ENCODE measurements at regions not wholly inside any gene's neighbourhood (a gene's known extent, or its start where the extent isn't known, plus 50 kb on each side); places are given as distances from the start of the nearest gene placed in this dataset.
"Not testable (repeated sequence)": the region's sequence is repeated elsewhere in the genome, so short reads cannot be mapped to it uniquely, and the experiment has no call there.

DNA sequence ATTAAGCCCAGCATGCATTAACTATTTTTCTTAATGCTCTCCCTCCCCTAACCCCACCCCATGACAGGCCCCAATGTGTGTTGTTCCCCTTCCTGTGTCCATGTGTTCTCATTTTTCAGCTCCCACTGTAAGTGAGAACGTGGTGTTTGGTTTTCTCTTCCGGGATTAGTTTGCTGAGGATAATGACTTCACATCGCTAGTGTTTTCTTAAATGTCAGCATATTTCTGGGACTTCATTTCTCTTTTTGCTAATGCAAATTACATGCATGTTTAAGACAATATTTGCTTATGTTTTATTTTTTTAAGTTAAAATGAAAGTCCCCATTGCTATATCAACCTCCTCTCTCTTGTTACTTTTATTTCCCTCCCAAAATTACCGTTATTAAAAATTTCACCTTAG, 733.3 kb upstream of the DEFB115 start:
- H3K27me3 ChIP-seq (ENCODE audit: control insufficient read depth, insufficient read depth, low read length); H3K4me2 ChIP-seq (ENCODE audit: extremely low read depth, insufficient read depth, low read length); H3K4me3 ChIP-seq (replicated peaks in 1 of 4; ENCODE audit: control extremely low read depth in 1 of 4, insufficient read depth in 1 of 4, low read depth in 3 of 4, low read length in 4 of 4); H3K9me3 ChIP-seq (ENCODE audit: control insufficient read depth, insufficient read depth, low read depth, low read length); H3K36me3 ChIP-seq (ENCODE audit: control insufficient read depth, insufficient read depth, low read length); H3K9ac ChIP-seq (ENCODE audit: insufficient read depth, low read length); H2AFZ ChIP-seq (ENCODE audit: low read length); H3K27ac ChIP-seq (ENCODE audit: insufficient read depth, low read length); H3K4me1 ChIP-seq (ENCODE audit: control insufficient read depth, extremely low read depth, insufficient read depth, low read length); H3K79me2 ChIP-seq (ENCODE audit: control insufficient read depth, insufficient read depth, low read length); DNase-seq (ENCODE audit: low read depth in 2 of 2); H4K20me1 ChIP-seq (ENCODE audit: control insufficient read depth, extremely low read depth, insufficient read depth, low read length): not testable (repeated sequence)

DNA sequence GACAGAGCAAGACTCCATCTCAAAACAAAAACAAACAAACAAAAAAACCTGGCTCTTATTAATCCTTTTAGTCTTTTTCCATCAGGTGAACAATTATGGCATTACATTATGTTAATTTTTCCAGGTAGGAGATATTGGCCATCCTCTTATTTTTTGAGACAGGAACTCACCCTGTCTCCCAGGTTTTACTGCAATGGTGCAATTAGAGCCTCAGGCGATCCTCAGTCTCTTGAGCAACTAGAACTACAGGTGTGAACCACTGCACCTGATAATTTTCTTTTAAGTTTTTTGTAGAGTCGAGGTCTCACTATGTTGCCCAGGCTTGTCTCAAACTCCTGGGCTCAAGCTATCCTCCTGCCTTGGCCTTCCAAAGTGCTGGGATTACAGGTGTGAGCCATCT, 732.7 kb upstream of the DEFB115 start:
- H3K4me3 ChIP-seq (replicated peaks in 1 of 4; ENCODE audit: control extremely low read depth in 1 of 4, insufficient read depth in 1 of 4, low read depth in 3 of 4, low read length in 4 of 4); H3K9ac ChIP-seq (ENCODE audit: insufficient read depth, low read length); H3K9me3 ChIP-seq (ENCODE audit: control insufficient read depth, insufficient read depth, low read depth, low read length); H4K20me1 ChIP-seq (ENCODE audit: control insufficient read depth, extremely low read depth, insufficient read depth, low read length); H3K27me3 ChIP-seq (ENCODE audit: control insufficient read depth, insufficient read depth, low read length); H2AFZ ChIP-seq (ENCODE audit: low read length); H3K36me3 ChIP-seq (ENCODE audit: control insufficient read depth, insufficient read depth, low read length); H3K4me2 ChIP-seq (ENCODE audit: extremely low read depth, insufficient read depth, low read length); H3K27ac ChIP-seq (ENCODE audit: insufficient read depth, low read length); DNase-seq (ENCODE audit: low read depth in 2 of 2); H3K4me1 ChIP-seq (ENCODE audit: control insufficient read depth, extremely low read depth, insufficient read depth, low read length); H3K79me2 ChIP-seq (ENCODE audit: control insufficient read depth, insufficient read depth, low read length): not testable (repeated sequence)

DNA sequence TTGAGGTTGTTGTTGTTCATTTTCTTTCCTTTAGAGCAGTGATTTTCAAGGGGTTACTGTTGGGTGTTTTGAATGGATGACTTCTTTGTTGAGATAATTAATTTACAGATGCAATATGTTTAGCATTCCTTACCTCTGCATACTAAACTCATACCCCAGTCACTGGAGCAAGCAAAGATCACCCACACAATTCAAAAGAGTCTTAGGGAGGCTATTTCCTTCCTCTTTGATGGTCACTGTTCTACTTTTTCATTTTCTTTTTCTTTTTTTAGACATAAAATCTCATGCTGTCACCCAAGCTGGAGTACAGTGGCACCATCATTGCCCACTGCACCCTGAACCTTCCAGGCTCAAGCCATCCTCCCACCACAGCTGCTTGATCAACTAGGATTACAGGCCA, 723.8 kb upstream of the DEFB115 start:
- not testable (repeated sequence) for H3K36me3 ChIP-seq (ENCODE audit: control insufficient read depth, insufficient read depth, low read length); H3K4me1 ChIP-seq (ENCODE audit: control insufficient read depth, extremely low read depth, insufficient read depth, low read length); DNase-seq (ENCODE audit: low read depth in 2 of 2); H3K4me2 ChIP-seq (ENCODE audit: extremely low read depth, insufficient read depth, low read length); H3K27me3 ChIP-seq (ENCODE audit: control insufficient read depth, insufficient read depth, low read length); H3K9ac ChIP-seq (ENCODE audit: insufficient read depth, low read length); H3K79me2 ChIP-seq (ENCODE audit: control insufficient read depth, insufficient read depth, low read length); H3K4me3 ChIP-seq (replicated peaks in 1 of 4; ENCODE audit: control extremely low read depth in 1 of 4, insufficient read depth in 1 of 4, low read depth in 3 of 4, low read length in 4 of 4); H4K20me1 ChIP-seq (ENCODE audit: control insufficient read depth, extremely low read depth, insufficient read depth, low read length); H2AFZ ChIP-seq (ENCODE audit: low read length); H3K9me3 ChIP-seq (ENCODE audit: control insufficient read depth, insufficient read depth, low read depth, low read length); H3K27ac ChIP-seq (ENCODE audit: insufficient read depth, low read length)

GRCh38 chr20:30537459-30537858, 720.0 kb upstream of the DEFB115 start:
- H4K20me1 ChIP-seq (ENCODE audit: control insufficient read depth, extremely low read depth, insufficient read depth, low read length); H2AFZ ChIP-seq (ENCODE audit: low read length); H3K79me2 ChIP-seq (ENCODE audit: control insufficient read depth, insufficient read depth, low read length); H3K9me3 ChIP-seq (ENCODE audit: control insufficient read depth, insufficient read depth, low read depth, low read length); DNase-seq (ENCODE audit: low read depth in 2 of 2); H3K4me1 ChIP-seq (ENCODE audit: control insufficient read depth, extremely low read depth, insufficient read depth, low read length); H3K4me2 ChIP-seq (ENCODE audit: extremely low read depth, insufficient read depth, low read length); H3K36me3 ChIP-seq (ENCODE audit: control insufficient read depth, insufficient read depth, low read length); H3K4me3 ChIP-seq (replicated peaks in 1 of 4; ENCODE audit: control extremely low read depth in 1 of 4, insufficient read depth in 1 of 4, low read depth in 3 of 4, low read length in 4 of 4); H3K27ac ChIP-seq (ENCODE audit: insufficient read depth, low read length); H3K9ac ChIP-seq (ENCODE audit: insufficient read depth, low read length); H3K27me3 ChIP-seq (ENCODE audit: control insufficient read depth, insufficient read depth, low read length): not testable (repeated sequence)

GRCh38 chr20:30540330-30541069, 717.0 kb upstream of the DEFB115 start:
- not testable (repeated sequence) for H2AFZ ChIP-seq (ENCODE audit: low read length); H3K79me2 ChIP-seq (ENCODE audit: control insufficient read depth, insufficient read depth, low read length); H3K9me3 ChIP-seq (ENCODE audit: control insufficient read depth, insufficient read depth, low read depth, low read length); H4K20me1 ChIP-seq (ENCODE audit: control insufficient read depth, extremely low read depth, insufficient read depth, low read length); H3K27me3 ChIP-seq (ENCODE audit: control insufficient read depth, insufficient read depth, low read length); H3K4me3 ChIP-seq (replicated peaks in 1 of 4; ENCODE audit: control extremely low read depth in 1 of 4, insufficient read depth in 1 of 4, low read depth in 3 of 4, low read length in 4 of 4); H3K4me1 ChIP-seq (ENCODE audit: control insufficient read depth, extremely low read depth, insufficient read depth, low read length); H3K36me3 ChIP-seq (ENCODE audit: control insufficient read depth, insufficient read depth, low read length); H3K27ac ChIP-seq (ENCODE audit: insufficient read depth, low read length); H3K9ac ChIP-seq (ENCODE audit: insufficient read depth, low read length); DNase-seq (ENCODE audit: low read depth in 2 of 2); H3K4me2 ChIP-seq (ENCODE audit: extremely low read depth, insufficient read depth, low read length)

DNA sequence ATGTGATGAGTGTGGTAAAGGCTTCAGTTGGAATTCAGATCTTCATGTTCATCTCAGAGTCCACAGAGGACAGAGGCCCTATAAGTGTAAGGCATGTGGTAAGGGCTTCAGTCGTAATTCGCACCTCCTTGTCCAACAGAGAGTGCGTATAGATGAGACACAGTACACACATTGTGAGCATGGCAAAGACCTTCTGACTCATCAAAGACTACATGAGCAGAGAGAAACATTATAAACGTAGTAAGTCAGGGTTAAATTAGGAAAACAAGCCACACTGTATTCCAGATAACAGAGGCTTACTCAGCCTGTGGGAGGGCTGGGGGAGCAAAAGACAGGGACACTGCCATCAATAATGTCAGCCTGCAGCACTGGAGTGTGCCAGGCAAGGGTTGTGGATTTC, 706.2 kb upstream of the DEFB115 start:
- not testable (repeated sequence) for H2AFZ ChIP-seq (ENCODE audit: low read length); H3K4me1 ChIP-seq (ENCODE audit: control insufficient read depth, extremely low read depth, insufficient read depth, low read length); H3K36me3 ChIP-seq (ENCODE audit: control insufficient read depth, insufficient read depth, low read length); H3K79me2 ChIP-seq (ENCODE audit: control insufficient read depth, insufficient read depth, low read length); H3K27me3 ChIP-seq (ENCODE audit: control insufficient read depth, insufficient read depth, low read length); H3K4me2 ChIP-seq (ENCODE audit: extremely low read depth, insufficient read depth, low read length); H4K20me1 ChIP-seq (ENCODE audit: control insufficient read depth, extremely low read depth, insufficient read depth, low read length); H3K9me3 ChIP-seq (ENCODE audit: control insufficient read depth, insufficient read depth, low read depth, low read length); H3K9ac ChIP-seq (ENCODE audit: insufficient read depth, low read length); H3K27ac ChIP-seq (ENCODE audit: insufficient read depth, low read length); H3K4me3 ChIP-seq (replicated peaks in 1 of 4; ENCODE audit: control extremely low read depth in 1 of 4, insufficient read depth in 1 of 4, low read depth in 3 of 4, low read length in 4 of 4); DNase-seq (ENCODE audit: low read depth in 2 of 2)

- H3K79me2 ChIP-seq (ENCODE audit: control insufficient read depth, insufficient read depth, low read length); H3K4me2 ChIP-seq (ENCODE audit: extremely low read depth, insufficient read depth, low read length); H3K9ac ChIP-seq (ENCODE audit: insufficient read depth, low read length); H3K27ac ChIP-seq (ENCODE audit: insufficient read depth, low read length); H3K4me3 ChIP-seq (replicated peaks in 1 of 4; ENCODE audit: control extremely low read depth in 1 of 4, insufficient read depth in 1 of 4, low read depth in 3 of 4, low read length in 4 of 4); H4K20me1 ChIP-seq (ENCODE audit: control insufficient read depth, extremely low read depth, insufficient read depth, low read length); H3K4me1 ChIP-seq (ENCODE audit: control insufficient read depth, extremely low read depth, insufficient read depth, low read length); DNase-seq (ENCODE audit: low read depth in 2 of 2); H3K9me3 ChIP-seq (ENCODE audit: control insufficient read depth, insufficient read depth, low read depth, low read length); H3K27me3 ChIP-seq (ENCODE audit: control insufficient read depth, insufficient read depth, low read length); H2AFZ ChIP-seq (ENCODE audit: low read length); H3K36me3 ChIP-seq (ENCODE audit: control insufficient read depth, insufficient read depth, low read length): not testable (repeated sequence)
Measured at GRCh38 chr20:30556797-30557196, 700.7 kb upstream of the DEFB115 start.

Data from fibroblast of lung (primary cell).